HTR-8/SVneo (cell line): ENCODE measurements at regions not wholly inside any gene's neighbourhood (a gene's known extent, or its start where the extent isn't known, plus 50 kb on each side); places are given as distances from the start of the nearest gene placed in this dataset.

Experiments used
- DNase-seq: peaks from one replicate; pipeline ENCODE4 v3.0.0; 2011; ENCODE audit warnings: low spot score, mixed read lengths; ENCODE audit not compliant: insufficient read length
- FAIRE-seq: peaks from 2 replicates; lab custom pipeline; 2011; peaks lifted over from hg19 to GRCh38; lab: Jason Lieb, UNC

- no peak for FAIRE-seq
- no peak for DNase-seq
Observed at GRCh38 chr12:3944620-3945019, 71.4 kb upstream of the PARP11 start.

GRCh38 chr12:3938042-3938544 is 64.9 kb upstream of the PARP11 start:
- FAIRE-seq, result no peak
- DNase-seq, result no peak

GRCh38 chr12:3935078-3935477 is 61.9 kb upstream of the PARP11 start:
- no peak for FAIRE-seq
- DNase-seq, result no peak

- no peak for DNase-seq
- FAIRE-seq, result no peak
Observed at GRCh38 chr12:3933819-3934192, 60.6 kb upstream of the PARP11 start.

- no peak for DNase-seq
- no peak for FAIRE-seq
Observed at GRCh38 chr12:3933074-3933818, 60.0 kb upstream of the PARP11 start.

- FAIRE-seq (no peak), DNase-seq (no peak)
Observed at GRCh38 chr12:3931776-3932175, 58.6 kb upstream of the PARP11 start.

GRCh38 chr12:3931206-3931605 is 58.0 kb upstream of the PARP11 start:
- FAIRE-seq (no peak), DNase-seq (no peak)

GRCh38 chr12:3929875-3930615 is 56.8 kb upstream of the PARP11 start:
- DNase-seq (no peak), FAIRE-seq (no peak)

GRCh38 chr12:3928538-3929184 is 55.5 kb upstream of the PARP11 start:
- DNase-seq, result no peak
- FAIRE-seq, result no peak

- no peak for DNase-seq
- FAIRE-seq, result no peak
Observed at GRCh38 chr12:3925621-3926020, 52.4 kb upstream of the PARP11 start.

- DNase-seq (no peak), FAIRE-seq (no peak)
Observed at GRCh38 chr12:3924761-3925160, 51.6 kb upstream of the PARP11 start.

- FAIRE-seq (no peak), DNase-seq (no peak)
Observed at GRCh38 chr12:3923021-3923420, 49.8 kb upstream of the PARP11 start.
